Tibial nerve (tissue), 4 donors: ENCODE measurements at regions not wholly inside any gene's neighbourhood (a gene's known extent, or its start where the extent isn't known, plus 50 kb on each side); places are given as distances from the start of the nearest gene placed in this dataset.

Source experiments
- DNase-seq, 2 donors: peaks; one replicate each; pipeline ENCODE4 v3.0.0-alpha.2; 2019; ENCODE audit warnings: low spot score in 2 of 2
- H3K27ac ChIP-seq, 4 donors: fragments of 200-600 bp; sonication (generic) in 3 of 4; one replicate each; pipeline ENCODE4 v1.5.1; 2017 to 2019; ENCODE audit warnings: mild to moderate bottlenecking in 1 of 4
- H3K27me3 ChIP-seq, 2 donors: fragments of 200-600 bp; sonication (generic) in 1 of 2; one replicate each; pipeline versions ENCODE4 v1.5.1 to v1.6.0; 2017 to 2019
- H3K36me3 ChIP-seq, 3 donors: fragments of 200-600 bp; sonication (generic); one replicate each; pipeline ENCODE4 v1.5.1; 2018 to 2019
- H3K4me1 ChIP-seq, 4 donors: fragments of 200-600 bp; sonication (generic) in 3 of 4; one replicate each; pipeline ENCODE4 v1.5.1; 2017 to 2019
- H3K4me3 ChIP-seq, 4 donors: fragments of 200-600 bp; sonication (generic) in 3 of 4; one replicate each; pipeline ENCODE4 v1.5.1; 2017 to 2019; ENCODE audit warnings: mild to moderate bottlenecking in 1 of 4, moderate library complexity in 1 of 4
- H3K9me3 ChIP-seq, 4 donors: fragments of 200-600 bp; sonication (generic) in 3 of 4; one replicate each; pipeline ENCODE4 v1.5.1; 2017 to 2019
- EP300 ChIP-seq, 2 donors: sonication (generic); formaldehyde crosslinking; IDR thresholded peaks; one replicate each; pipeline ENCODE4 v1.6.1; 2017; ENCODE audit warnings: antibody characterized with exemption in 2 of 2, mild to moderate bottlenecking in 1 of 2
- POLR2A ChIP-seq, 2 donors: fragments of 450-650 bp; IDR thresholded peaks; one replicate each; pipeline ENCODE4 v1.6.1; 2017; ENCODE audit warnings: antibody characterized with exemption in 2 of 2, mild to moderate bottlenecking in 2 of 2, moderate library complexity in 2 of 2
- WGBS, 2 donors: methylation state at CpG; one replicate each; pipeline ENCODE4 v1.1.5; 2018; 5-methylcytosine and 5-hydroxymethylcytosine counted together
- TF ChIP-seq, protein P1 (sequence below), 5 experiments: fragments of 200-600 bp in 3 of 5; fragments of 450-650 bp in 2 of 5; sonication (generic) in 3 of 5; IDR thresholded peaks; one replicate each; pipeline ENCODE4 v1.5.1; 2016 to 2019; ENCODE audit warnings: antibody characterized with exemption in 5 of 5, mild to moderate bottlenecking in 3 of 5, moderate library complexity in 2 of 5

DNA sequence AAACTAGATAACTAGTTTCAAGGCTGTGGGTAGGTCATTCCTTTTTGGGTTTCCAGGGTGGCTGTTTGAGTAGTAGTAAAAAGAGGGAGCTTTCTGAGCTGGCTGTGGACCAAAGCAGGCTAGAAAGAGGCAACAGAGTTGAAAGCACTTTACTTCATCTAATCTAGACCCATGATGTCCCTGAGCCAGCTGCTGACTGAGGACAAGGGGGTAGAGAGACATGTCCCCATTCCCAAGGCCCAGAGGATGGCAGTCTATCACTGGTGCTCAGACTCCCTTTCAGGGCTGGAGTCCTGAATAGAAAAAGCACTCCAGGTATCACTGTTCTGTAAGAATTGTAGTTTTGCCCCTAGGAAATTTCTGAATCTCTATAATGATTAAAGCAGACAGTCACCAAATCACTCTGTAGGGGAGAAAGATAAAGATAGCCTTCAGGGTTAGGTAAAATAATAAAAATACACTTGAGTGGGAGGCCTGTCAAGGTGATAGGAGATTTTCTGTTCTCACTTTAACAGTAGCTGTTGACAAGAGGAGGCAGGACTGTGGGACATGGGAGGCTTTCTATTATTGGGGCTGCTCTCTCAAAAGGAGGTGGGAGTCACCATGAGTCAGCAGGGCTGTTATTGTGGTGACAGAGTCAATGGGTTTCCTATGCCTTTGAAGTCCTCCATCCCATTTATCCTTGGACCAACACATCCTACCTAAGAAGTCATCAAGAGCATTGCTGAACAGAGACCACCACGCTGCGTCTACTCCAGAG is 190.2 kb upstream of the MPHOSPH6 start:
- no peaks in the 10 kb centered on the region for H3K9me3 ChIP-seq
- no peaks in the 10 kb centered on the region for H3K4me1 ChIP-seq
- WGBS, 2 donors, result 80 to 87% methylated on average over 2 of the region's 2 CpGs
- no peaks in the 10 kb centered on the region for H3K36me3 ChIP-seq
- no peak for DNase-seq
- no peak for TF ChIP-seq EP300 (IDR thresholded peaks at IDR 0.05)
- TF ChIP-seq, protein P1, sequence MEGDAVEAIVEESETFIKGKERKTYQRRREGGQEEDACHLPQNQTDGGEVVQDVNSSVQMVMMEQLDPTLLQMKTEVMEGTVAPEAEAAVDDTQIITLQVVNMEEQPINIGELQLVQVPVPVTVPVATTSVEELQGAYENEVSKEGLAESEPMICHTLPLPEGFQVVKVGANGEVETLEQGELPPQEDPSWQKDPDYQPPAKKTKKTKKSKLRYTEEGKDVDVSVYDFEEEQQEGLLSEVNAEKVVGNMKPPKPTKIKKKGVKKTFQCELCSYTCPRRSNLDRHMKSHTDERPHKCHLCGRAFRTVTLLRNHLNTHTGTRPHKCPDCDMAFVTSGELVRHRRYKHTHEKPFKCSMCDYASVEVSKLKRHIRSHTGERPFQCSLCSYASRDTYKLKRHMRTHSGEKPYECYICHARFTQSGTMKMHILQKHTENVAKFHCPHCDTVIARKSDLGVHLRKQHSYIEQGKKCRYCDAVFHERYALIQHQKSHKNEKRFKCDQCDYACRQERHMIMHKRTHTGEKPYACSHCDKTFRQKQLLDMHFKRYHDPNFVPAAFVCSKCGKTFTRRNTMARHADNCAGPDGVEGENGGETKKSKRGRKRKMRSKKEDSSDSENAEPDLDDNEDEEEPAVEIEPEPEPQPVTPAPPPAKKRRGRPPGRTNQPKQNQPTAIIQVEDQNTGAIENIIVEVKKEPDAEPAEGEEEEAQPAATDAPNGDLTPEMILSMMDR (IDR thresholded peaks at IDR 0.05), result no peak
- no peak for TF ChIP-seq POLR2A (IDR thresholded peaks at IDR 0.05)
- no peaks in the 10 kb centered on the region for H3K27me3 ChIP-seq
- no peak overlapping the region for H3K4me3 ChIP-seq
- no peak overlapping the region for H3K27ac ChIP-seq

GRCh38 chr16:82358606-82359221 is 188.7 kb upstream of the MPHOSPH6 start:
- no peak overlapping the region for H3K27ac ChIP-seq
- DNase-seq, result no peak
- WGBS, 2 donors, result 75 to 85% methylated on average over 7 of the region's 7 CpGs
- no peaks in the 10 kb centered on the region for H3K36me3 ChIP-seq
- no peaks in the 10 kb centered on the region for H3K27me3 ChIP-seq
- no peaks in the 10 kb centered on the region for H3K9me3 ChIP-seq
- TF ChIP-seq, protein P1 (IDR thresholded peaks at IDR 0.05), result no peak
- no peak for TF ChIP-seq EP300 (IDR thresholded peaks at IDR 0.05)
- TF ChIP-seq POLR2A (IDR thresholded peaks at IDR 0.05), result no peak
- H3K4me3 ChIP-seq, result no peak overlapping the region
- no peaks in the 10 kb centered on the region for H3K4me1 ChIP-seq

DNA sequence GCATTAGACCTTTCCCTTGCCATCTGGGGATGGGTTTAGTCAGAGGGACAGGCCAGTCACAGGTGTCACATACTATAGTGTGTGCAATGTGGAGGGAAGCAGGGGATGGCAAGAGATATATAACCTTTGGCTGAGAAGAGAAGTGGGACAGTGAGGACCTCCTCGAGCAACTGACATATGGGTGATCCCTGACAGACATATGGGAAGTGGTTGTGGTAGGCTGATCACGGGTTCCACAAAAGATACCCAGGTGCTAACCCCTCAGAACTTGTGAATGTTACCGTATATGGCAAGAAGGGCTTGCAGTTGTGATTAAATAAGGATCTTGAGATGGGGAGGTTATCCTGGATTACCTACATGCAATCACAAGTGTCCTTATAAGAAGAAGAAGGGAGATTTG is 188.1 kb upstream of the MPHOSPH6 start:
- no peak for DNase-seq
- WGBS, 2 donors, result 75 to 81% methylated on average over 3 of the region's 3 CpGs
- Histone ChIP-seq H3K27me3 (no peaks in the 10 kb centered on the region), H3K36me3 (no peaks in the 10 kb centered on the region), H3K4me1 (no peaks in the 10 kb centered on the region), H3K9me3 (no peaks in the 10 kb centered on the region), H3K4me3 (no peak overlapping the region), H3K27ac (no peak overlapping the region)
- TF ChIP-seq EP300 (IDR thresholded peaks at IDR 0.05) (no peak), POLR2A (IDR thresholded peaks at IDR 0.05) (no peak)
- TF ChIP-seq, protein P1 (IDR thresholded peaks at IDR 0.05), result no peak

DNA sequence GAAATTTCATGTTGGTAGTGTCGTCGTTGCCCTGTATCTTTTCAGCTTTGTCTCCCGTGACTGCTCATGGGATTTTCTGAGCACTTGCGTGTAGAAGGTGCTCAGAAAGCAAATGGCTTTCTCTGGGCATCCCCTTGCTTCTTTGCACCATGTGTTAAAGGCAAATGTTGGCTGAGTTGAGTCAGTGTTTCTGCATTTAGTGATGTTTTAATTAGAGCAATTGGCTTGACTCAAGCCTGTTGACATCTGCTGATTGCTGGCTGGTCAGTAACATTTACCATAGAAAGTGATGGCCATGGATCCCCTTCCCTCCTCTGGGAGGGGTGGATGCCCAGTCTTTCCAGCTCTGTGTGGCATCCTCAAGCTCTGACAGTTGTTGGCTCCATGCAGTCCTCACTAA is 187.2 kb upstream of the MPHOSPH6 start:
- Histone ChIP-seq H3K27me3 (no peaks in the 10 kb centered on the region), H3K27ac (no peak overlapping the region), H3K9me3 (no peaks in the 10 kb centered on the region), H3K36me3 (no peaks in the 10 kb centered on the region), H3K4me1 (no peaks in the 10 kb centered on the region), H3K4me3 (no peak overlapping the region)
- WGBS, 2 donors, result 85 to 92% methylated on average over 4 of the region's 4 CpGs
- TF ChIP-seq EP300 (IDR thresholded peaks at IDR 0.05) (no peak), POLR2A (IDR thresholded peaks at IDR 0.05) (no peak)
- TF ChIP-seq, protein P1 (IDR thresholded peaks at IDR 0.05), result no peak
- DNase-seq, result no peak

DNA sequence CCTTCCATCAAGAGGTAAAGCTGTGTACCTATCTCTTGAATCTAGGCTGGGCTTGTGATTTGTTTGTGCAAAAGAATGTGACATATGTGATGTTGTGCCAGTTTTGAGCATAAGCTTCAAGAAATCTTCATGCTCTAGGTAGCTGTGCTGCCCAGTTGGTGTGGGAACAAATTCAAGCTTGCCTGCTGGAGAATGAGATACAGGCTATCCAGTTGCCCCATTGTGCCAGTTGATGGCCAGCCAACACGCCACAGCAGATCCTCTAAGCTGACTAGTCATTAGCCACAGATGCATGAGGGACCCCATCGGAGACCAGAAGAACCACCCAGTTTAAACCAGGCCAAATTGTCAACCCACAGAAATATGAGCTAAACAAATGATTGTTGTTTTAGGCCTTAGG is 180.5 kb upstream of the MPHOSPH6 start:
- Histone ChIP-seq H3K27me3 (no peaks in the 10 kb centered on the region), H3K9me3 (no peaks in the 10 kb centered on the region), H3K4me3 (no peak overlapping the region), H3K4me1 (no peaks in the 10 kb centered on the region), H3K36me3 (no peaks in the 10 kb centered on the region), H3K27ac (no peak overlapping the region)
- no peak for DNase-seq
- WGBS, 2 donors, result 80 to 83% methylated on average over 2 of the region's 2 CpGs
- TF ChIP-seq EP300 (IDR thresholded peaks at IDR 0.05) (no peak), POLR2A (IDR thresholded peaks at IDR 0.05) (no peak)
- TF ChIP-seq, protein P1 (IDR thresholded peaks at IDR 0.05), result no peak
